WTC11 (cell line): ENCODE measurements at regions not wholly inside any gene's neighbourhood (a gene's known extent, or its start where the extent isn't known, plus 50 kb on each side); places are given as distances from the start of the nearest gene placed in this dataset.

Source experiments
- ATAC-seq: fragments of 200-7000 bp; cut with Tn5 transposase; 2 replicates; pipeline ENCODE4 v1.10.0; 2021; ENCODE audit warnings: mild to moderate bottlenecking, moderate library complexity
- CTCF ChIA-PET: fragments of 300-600 bp; sonication (Branson Sonifier 250); formaldehyde crosslinking; loops from one replicate; lab custom pipeline; 2021; ENCODE audit warnings: antibody characterized with exemption; lab: Charles Lee
- POLR2A ChIA-PET: fragments of 350-600 bp; sonication (Branson Sonifier 250); formaldehyde crosslinking; loops from one replicate; lab custom pipeline; 2021; ENCODE audit warnings: antibody characterized with exemption; lab: Charles Lee
- DNase-seq: peaks from one replicate; pipeline ENCODE4 v3.0.0; 2021; ENCODE audit warnings: low spot score
- H3K27ac Mint-ChIP-seq: 2 replicates; pipeline ENCODE4 v1.8.0; 2021; ENCODE audit warnings: mixed read lengths
- H3K27me3 Mint-ChIP-seq: 2 replicates; pipeline ENCODE4 v1.8.0; 2021; ENCODE audit warnings: low read depth, mild to moderate bottlenecking, moderate library complexity, mixed read lengths
- H3K36me3 Mint-ChIP-seq: 2 replicates; pipeline ENCODE4 v1.8.0; 2021; ENCODE audit warnings: mixed read lengths
- H3K4me1 Mint-ChIP-seq: 2 replicates; pipeline ENCODE4 v1.8.0; 2022; ENCODE audit warnings: mixed read lengths
- H3K4me3 Mint-ChIP-seq: 2 replicates; pipeline ENCODE4 v1.8.0; 2021; ENCODE audit warnings: mild to moderate bottlenecking, moderate library complexity, mixed read lengths
- H3K9me3 Mint-ChIP-seq: 2 replicates; pipeline ENCODE4 v1.8.0; 2021; ENCODE audit warnings: mixed read lengths
- AFF4 ChIP-seq: sonication (generic); formaldehyde crosslinking; IDR thresholded peaks from 2 replicates; pipeline ENCODE4 v1.8.1; 2023; ENCODE audit warnings: mild to moderate bottlenecking, missing genetic modification reagents, borderline replicate concordance
- CREM ChIP-seq: sonication (generic); formaldehyde crosslinking; IDR thresholded peaks from 2 replicates; pipeline ENCODE4 v1.8.1; 2022; ENCODE audit warnings: mild to moderate bottlenecking, missing genetic modification reagents, moderate library complexity
- E2F5 ChIP-seq: sonication (generic); formaldehyde crosslinking; IDR thresholded peaks from 2 replicates; pipeline ENCODE4 v1.8.1; 2022; ENCODE audit warnings: mild to moderate bottlenecking, moderate library complexity, missing genetic modification reagents
- ELF4 ChIP-seq: sonication (generic); formaldehyde crosslinking; IDR thresholded peaks from 2 replicates; pipeline ENCODE4 v1.8.1; 2022; ENCODE audit warnings: low read depth, mild to moderate bottlenecking, moderate library complexity, missing genetic modification reagents
- ESRRA ChIP-seq: sonication (generic); formaldehyde crosslinking; IDR thresholded peaks from 2 replicates; pipeline ENCODE4 v1.8.1; 2022; ENCODE audit warnings: mild to moderate bottlenecking, missing genetic modification reagents, borderline replicate concordance
- FOXJ3 ChIP-seq: sonication (generic); formaldehyde crosslinking; IDR thresholded peaks from 2 replicates; pipeline ENCODE4 v1.9.0; 2021; ENCODE audit warnings: missing genetic modification reagents, mild to moderate bottlenecking, borderline replicate concordance
- IRF2 ChIP-seq: sonication (generic); formaldehyde crosslinking; IDR thresholded peaks from 2 replicates; pipeline ENCODE4 v1.8.0; 2022; ENCODE audit warnings: low read depth, missing genetic modification reagents, borderline replicate concordance
- KAT7 ChIP-seq: sonication (generic); formaldehyde crosslinking; IDR thresholded peaks from 2 replicates; pipeline ENCODE4 v1.8.1; 2023; ENCODE audit warnings: missing genetic modification reagents, mild to moderate bottlenecking, borderline replicate concordance
- MLX ChIP-seq: sonication (generic); formaldehyde crosslinking; IDR thresholded peaks from 2 replicates; pipeline ENCODE4 v1.8.1; 2023; ENCODE audit warnings: mild to moderate bottlenecking, missing genetic modification reagents, moderate library complexity
- NR2C2 ChIP-seq: sonication (generic); formaldehyde crosslinking; IDR thresholded peaks from 2 replicates; pipeline ENCODE4 v1.8.0; 2022; ENCODE audit warnings: mild to moderate bottlenecking, missing genetic modification reagents
- RORB ChIP-seq: fragments of 250-450 bp; sonication (Bioruptor Pico); IDR thresholded peaks from 2 replicates; pipeline ENCODE4 v1.9.0; 2021; ENCODE audit warnings: mild to moderate bottlenecking
- SMAD3 ChIP-seq: sonication (generic); formaldehyde crosslinking; IDR thresholded peaks from 2 replicates; pipeline ENCODE4 v1.8.0; 2022; ENCODE audit warnings: missing genetic modification reagents, mild to moderate bottlenecking, borderline replicate concordance
- SMAD4 ChIP-seq: sonication (generic); formaldehyde crosslinking; IDR thresholded peaks from 2 replicates; pipeline ENCODE4 v1.8.0; 2022; ENCODE audit warnings: mild to moderate bottlenecking, missing genetic modification reagents
- ZNF138 ChIP-seq: sonication (generic); formaldehyde crosslinking; conservative IDR thresholded peaks from 2 replicates; pipeline ENCODE4 v1.8.1; 2022; ENCODE audit warnings: mild to moderate bottlenecking, moderate library complexity, missing genetic modification reagents
- ZNF263 ChIP-seq: sonication (generic); formaldehyde crosslinking; IDR thresholded peaks from 2 replicates; pipeline ENCODE4 v1.8.1; 2022; ENCODE audit warnings: low read depth, mild to moderate bottlenecking, moderate library complexity, missing genetic modification reagents
- ZNF396 ChIP-seq: fragments of 250-450 bp; sonication (Bioruptor Pico); IDR thresholded peaks from 2 replicates; pipeline ENCODE4 v1.8.0; 2021; ENCODE audit warnings: mild to moderate bottlenecking, moderate library complexity, borderline replicate concordance
- TF ChIP-seq, protein P1 (sequence below): sonication (generic); formaldehyde crosslinking; IDR thresholded peaks from 2 replicates; pipeline ENCODE4 v1.8.1; 2023; ENCODE audit warnings: mild to moderate bottlenecking, missing genetic modification reagents
- TF ChIP-seq, protein P2 (sequence below): fragments of 250-450 bp; sonication (Bioruptor Pico); IDR thresholded peaks from 2 replicates; pipeline ENCODE4 v1.9.0; 2021; ENCODE audit warnings: mild to moderate bottlenecking
- TF ChIP-seq, protein P3 (sequence below): sonication (generic); formaldehyde crosslinking; IDR thresholded peaks from 2 replicates; pipeline ENCODE4 v1.8.1; 2022; ENCODE audit warnings: mild to moderate bottlenecking, missing genetic modification reagents, moderate library complexity, borderline replicate concordance

GRCh38 chr3:181896605-181897004, 184.9 kb downstream of the SOX2 start:
- DNase-seq = no peak
- H3K27me3 Mint-ChIP-seq = no peaks in the 10 kb centered on the region
- no peaks in the 10 kb centered on the region for H3K36me3 Mint-ChIP-seq
- no peak overlapping the region for H3K27ac Mint-ChIP-seq
- CTCF ChIA-PET = interaction anchor here (0.6 kb wide), 1 partner anchor 9 kb away, joined by 5 read pairs; no protein-coding TSS in a partner anchor
- no peak for TF ChIP-seq ESRRA
- TF ChIP-seq AFF4 (CRISPR knock-in tag) = no peak
- TF ChIP-seq ZNF263 (CRISPR knock-in tag) = no peak
- TF ChIP-seq, protein P1, sequence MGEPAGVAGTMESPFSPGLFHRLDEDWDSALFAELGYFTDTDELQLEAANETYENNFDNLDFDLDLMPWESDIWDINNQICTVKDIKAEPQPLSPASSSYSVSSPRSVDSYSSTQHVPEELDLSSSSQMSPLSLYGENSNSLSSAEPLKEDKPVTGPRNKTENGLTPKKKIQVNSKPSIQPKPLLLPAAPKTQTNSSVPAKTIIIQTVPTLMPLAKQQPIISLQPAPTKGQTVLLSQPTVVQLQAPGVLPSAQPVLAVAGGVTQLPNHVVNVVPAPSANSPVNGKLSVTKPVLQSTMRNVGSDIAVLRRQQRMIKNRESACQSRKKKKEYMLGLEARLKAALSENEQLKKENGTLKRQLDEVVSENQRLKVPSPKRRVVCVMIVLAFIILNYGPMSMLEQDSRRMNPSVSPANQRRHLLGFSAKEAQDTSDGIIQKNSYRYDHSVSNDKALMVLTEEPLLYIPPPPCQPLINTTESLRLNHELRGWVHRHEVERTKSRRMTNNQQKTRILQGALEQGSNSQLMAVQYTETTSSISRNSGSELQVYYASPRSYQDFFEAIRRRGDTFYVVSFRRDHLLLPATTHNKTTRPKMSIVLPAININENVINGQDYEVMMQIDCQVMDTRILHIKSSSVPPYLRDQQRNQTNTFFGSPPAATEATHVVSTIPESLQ (CRISPR knock-in tag) = no peak
- no peak for TF ChIP-seq SMAD4 (CRISPR knock-in tag)
- TF ChIP-seq CREM = no peak
- no peak for TF ChIP-seq ELF4 (CRISPR knock-in tag)
- TF ChIP-seq, all 79 proteins: peak for 0
- no peak overlapping the region for H3K4me3 Mint-ChIP-seq
- ATAC-seq = no peak
- peaks cover 4% of the 10 kb centered on the region for H3K9me3 Mint-ChIP-seq
- POLR2A ChIA-PET = interaction anchor here (0.7 kb wide), 2 partner anchors 188 to 190 kb away, joined by 4 read pairs; no protein-coding TSS in a partner anchor
- peaks cover 11% of the 10 kb centered on the region for H3K4me1 Mint-ChIP-seq

- no peak overlapping the region for H3K4me3 Mint-ChIP-seq
- no peaks in the 10 kb centered on the region for H3K27me3 Mint-ChIP-seq
- no peaks in the 10 kb centered on the region; the same call in 1 of the 2 replicates for H3K4me1 Mint-ChIP-seq
- TF ChIP-seq NR2C2 (CRISPR knock-in tag) (no peak), ZNF138 (no peak), IRF2 (CRISPR knock-in tag) (no peak), SMAD3 (CRISPR knock-in tag) (no peak), RORB (no peak), E2F5 (no peak), KAT7 (CRISPR knock-in tag) (no peak), ZNF396 (CRISPR knock-in tag) (no peak), FOXJ3 (CRISPR knock-in tag) (no peak), MLX (no peak)
- TF ChIP-seq, protein P2, sequence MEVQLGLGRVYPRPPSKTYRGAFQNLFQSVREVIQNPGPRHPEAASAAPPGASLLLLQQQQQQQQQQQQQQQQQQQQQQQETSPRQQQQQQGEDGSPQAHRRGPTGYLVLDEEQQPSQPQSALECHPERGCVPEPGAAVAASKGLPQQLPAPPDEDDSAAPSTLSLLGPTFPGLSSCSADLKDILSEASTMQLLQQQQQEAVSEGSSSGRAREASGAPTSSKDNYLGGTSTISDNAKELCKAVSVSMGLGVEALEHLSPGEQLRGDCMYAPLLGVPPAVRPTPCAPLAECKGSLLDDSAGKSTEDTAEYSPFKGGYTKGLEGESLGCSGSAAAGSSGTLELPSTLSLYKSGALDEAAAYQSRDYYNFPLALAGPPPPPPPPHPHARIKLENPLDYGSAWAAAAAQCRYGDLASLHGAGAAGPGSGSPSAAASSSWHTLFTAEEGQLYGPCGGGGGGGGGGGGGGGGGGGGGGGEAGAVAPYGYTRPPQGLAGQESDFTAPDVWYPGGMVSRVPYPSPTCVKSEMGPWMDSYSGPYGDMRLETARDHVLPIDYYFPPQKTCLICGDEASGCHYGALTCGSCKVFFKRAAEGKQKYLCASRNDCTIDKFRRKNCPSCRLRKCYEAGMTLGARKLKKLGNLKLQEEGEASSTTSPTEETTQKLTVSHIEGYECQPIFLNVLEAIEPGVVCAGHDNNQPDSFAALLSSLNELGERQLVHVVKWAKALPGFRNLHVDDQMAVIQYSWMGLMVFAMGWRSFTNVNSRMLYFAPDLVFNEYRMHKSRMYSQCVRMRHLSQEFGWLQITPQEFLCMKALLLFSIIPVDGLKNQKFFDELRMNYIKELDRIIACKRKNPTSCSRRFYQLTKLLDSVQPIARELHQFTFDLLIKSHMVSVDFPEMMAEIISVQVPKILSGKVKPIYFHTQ (CRISPR knock-in tag) = no peak
- TF ChIP-seq, protein P3, sequence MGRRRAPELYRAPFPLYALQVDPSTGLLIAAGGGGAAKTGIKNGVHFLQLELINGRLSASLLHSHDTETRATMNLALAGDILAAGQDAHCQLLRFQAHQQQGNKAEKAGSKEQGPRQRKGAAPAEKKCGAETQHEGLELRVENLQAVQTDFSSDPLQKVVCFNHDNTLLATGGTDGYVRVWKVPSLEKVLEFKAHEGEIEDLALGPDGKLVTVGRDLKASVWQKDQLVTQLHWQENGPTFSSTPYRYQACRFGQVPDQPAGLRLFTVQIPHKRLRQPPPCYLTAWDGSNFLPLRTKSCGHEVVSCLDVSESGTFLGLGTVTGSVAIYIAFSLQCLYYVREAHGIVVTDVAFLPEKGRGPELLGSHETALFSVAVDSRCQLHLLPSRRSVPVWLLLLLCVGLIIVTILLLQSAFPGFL = no peak
- POLR2A ChIA-PET = no interaction called here
- H3K9me3 Mint-ChIP-seq = peaks cover 2% of the 10 kb centered on the region
- H3K36me3 Mint-ChIP-seq = no peaks in the 10 kb centered on the region
- DNase-seq (no peak), ATAC-seq (no peak)
- peak overlapping the region; percentile 66; the same call in 1 of the 2 replicates for H3K27ac Mint-ChIP-seq
- CTCF ChIA-PET = no interaction called here
These were observed 188.0 kb downstream of the SOX2 start for GRCh38 chr3:181899702-181900101.
